ENCODE measurements at regions not wholly inside any gene's neighbourhood (a gene's known extent, or its start where the extent isn't known, plus 50 kb on each side); places are given as distances from the start of the nearest gene placed in this dataset.

GRCh38 chr11:86741839-86742805 lies 58.2 kb upstream of the PRSS23 start:
- no peaks in the 10 kb centered on the region for H3K27me3 ChIP-seq (ENCODE audit: insufficient read depth)
- no peak overlapping the region for H3K27ac ChIP-seq (ENCODE audit: low read depth)
- H3F3A ChIP-seq (replicated peaks; ENCODE audit: low read depth): no peaks in the 10 kb centered on the region
- peaks cover 18% of the 10 kb centered on the region for H3K4me1 Mint-ChIP-seq
- no peak for DNase-seq (ENCODE audit: low spot score)
- peaks cover 3% of the 10 kb centered on the region; the same call in 1 of the 3 replicates for H3K36me3 Mint-ChIP-seq (ENCODE audit: low read depth)
- H3K4me3 Mint-ChIP-seq: no peak overlapping the region
- no peaks in the 10 kb centered on the region for H3K27me3 Mint-ChIP-seq (ENCODE audit: insufficient read depth, low read depth, poor library complexity)
- no peaks in the 10 kb centered on the region for H3K4me1 ChIP-seq (ENCODE audit: insufficient read depth)
- H3K36me3 ChIP-seq (ENCODE audit: insufficient read depth): no peaks in the 10 kb centered on the region
- H4K20me1 ChIP-seq (replicated peaks; ENCODE audit: insufficient read depth): no peaks in the 10 kb centered on the region
- H3K4me3 ChIP-seq: no peak overlapping the region
- TF ChIP-seq POLR2AphosphoS5 (IDR thresholded peaks at IDR 0.05; ENCODE audit: low read depth) (no peak), EZH2 (IDR thresholded peaks at IDR 0.05; ENCODE audit: low read depth, unreplicated experiment) (no peak), STAT1 (IDR thresholded peaks at IDR 0.05; ENCODE audit: unreplicated experiment) (no peak), JUNB (IDR thresholded peaks at IDR 0.05; ENCODE audit: unreplicated experiment) (no peak), EZH2phosphoT487 (IDR thresholded peaks at IDR 0.05; ENCODE audit: unreplicated experiment) (no peak), ZNF462 (CRISPR knock-in tag; IDR thresholded peaks at IDR 0.05) (no peak), ZNF114 (CRISPR knock-in tag; IDR thresholded peaks at IDR 0.05) (no peak), NANOG (IDR thresholded peaks at IDR 0.05; ENCODE audit: borderline replicate concordance) (no peak), CREB1 (CRISPR knock-in tag; IDR thresholded peaks at IDR 0.05; ENCODE audit: low read depth) (no peak), REST (IDR thresholded peaks at IDR 0.05; ENCODE audit: unreplicated experiment) (no peak), ETS1 (IDR thresholded peaks at IDR 0.05) (no peak), ZNF331 (CRISPR knock-in tag; IDR thresholded peaks at IDR 0.05; ENCODE audit: low read depth) (no peak)
- no peak overlapping the region for H3K27ac Mint-ChIP-seq
- H3K9me3 Mint-ChIP-seq: peaks cover 4% of the 10 kb centered on the region; the same call in 1 of the 3 replicates
- no peaks in the 10 kb centered on the region for H3K79me2 ChIP-seq (replicated peaks; ENCODE audit: insufficient read depth)
- peaks cover 16% of the 10 kb centered on the region; the same call in 1 of the 2 replicates for H3K9me2 ChIP-seq (ENCODE audit: insufficient read depth)
- H2AFZ ChIP-seq: no peak overlapping the region
- no peak overlapping the region for H3K4me2 ChIP-seq
- ATAC-seq: no peak

All from GM23338 (cell line).